IMR-90 (cell line): ENCODE measurements at regions not wholly inside any gene's neighbourhood (a gene's known extent, or its start where the extent isn't known, plus 50 kb on each side); places are given as distances from the start of the nearest gene placed in this dataset.

Experiments used
- MAFK ChIP-seq: IDR thresholded peaks from 2 replicates; pipeline ENCODE4 v1.6.1; 2012; ENCODE audit warnings: low read depth, low read length, improper control_type of control experiment
- TF ChIP-seq, protein P1 (sequence below): conservative IDR thresholded peaks from 2 replicates; pipeline ENCODE4 v1.5.1; 2012; ENCODE audit warnings: mild to moderate bottlenecking, low read depth, low read length, improper control_type of control experiment

- TF ChIP-seq MAFK, result no peak
- TF ChIP-seq, protein P1, sequence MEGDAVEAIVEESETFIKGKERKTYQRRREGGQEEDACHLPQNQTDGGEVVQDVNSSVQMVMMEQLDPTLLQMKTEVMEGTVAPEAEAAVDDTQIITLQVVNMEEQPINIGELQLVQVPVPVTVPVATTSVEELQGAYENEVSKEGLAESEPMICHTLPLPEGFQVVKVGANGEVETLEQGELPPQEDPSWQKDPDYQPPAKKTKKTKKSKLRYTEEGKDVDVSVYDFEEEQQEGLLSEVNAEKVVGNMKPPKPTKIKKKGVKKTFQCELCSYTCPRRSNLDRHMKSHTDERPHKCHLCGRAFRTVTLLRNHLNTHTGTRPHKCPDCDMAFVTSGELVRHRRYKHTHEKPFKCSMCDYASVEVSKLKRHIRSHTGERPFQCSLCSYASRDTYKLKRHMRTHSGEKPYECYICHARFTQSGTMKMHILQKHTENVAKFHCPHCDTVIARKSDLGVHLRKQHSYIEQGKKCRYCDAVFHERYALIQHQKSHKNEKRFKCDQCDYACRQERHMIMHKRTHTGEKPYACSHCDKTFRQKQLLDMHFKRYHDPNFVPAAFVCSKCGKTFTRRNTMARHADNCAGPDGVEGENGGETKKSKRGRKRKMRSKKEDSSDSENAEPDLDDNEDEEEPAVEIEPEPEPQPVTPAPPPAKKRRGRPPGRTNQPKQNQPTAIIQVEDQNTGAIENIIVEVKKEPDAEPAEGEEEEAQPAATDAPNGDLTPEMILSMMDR, result no peak
These were observed 76.4 kb upstream of the GALNT17 start for GRCh38 chr7:71055504-71055903.
